ENCODE measurements at regions not wholly inside any gene's neighbourhood (a gene's known extent, or its start where the extent isn't known, plus 50 kb on each side); places are given as distances from the start of the nearest gene placed in this dataset.
"Not testable (repeated sequence)": the region's sequence is repeated elsewhere in the genome, so short reads cannot be mapped to it uniquely, and the experiment has no call there.

DNA sequence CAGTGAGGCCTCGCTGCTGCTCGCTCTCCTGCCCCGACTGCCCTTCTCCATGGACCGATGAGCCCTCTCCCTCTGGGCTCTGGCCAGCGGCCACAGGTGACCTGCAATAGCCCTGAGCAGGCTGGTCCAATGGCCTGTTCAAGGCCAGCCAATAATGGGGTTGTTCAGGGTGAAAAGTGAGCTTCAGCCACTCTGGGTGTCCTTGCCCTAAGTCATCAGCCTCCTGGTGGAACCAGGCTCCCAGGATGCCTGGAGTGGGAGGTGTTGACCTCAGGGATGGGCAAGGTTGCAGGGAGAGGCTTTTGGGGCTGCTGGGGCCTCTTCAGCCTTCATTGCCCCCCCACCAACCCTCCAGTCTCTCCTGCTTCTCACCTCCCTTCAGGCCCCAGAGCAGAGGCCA, 79.7 kb downstream of the RFLNA start (continued):
- TF ChIP-seq PRDM15 (CRISPR knock-in tag; IDR thresholded peaks at IDR 0.05): no peak

DNA sequence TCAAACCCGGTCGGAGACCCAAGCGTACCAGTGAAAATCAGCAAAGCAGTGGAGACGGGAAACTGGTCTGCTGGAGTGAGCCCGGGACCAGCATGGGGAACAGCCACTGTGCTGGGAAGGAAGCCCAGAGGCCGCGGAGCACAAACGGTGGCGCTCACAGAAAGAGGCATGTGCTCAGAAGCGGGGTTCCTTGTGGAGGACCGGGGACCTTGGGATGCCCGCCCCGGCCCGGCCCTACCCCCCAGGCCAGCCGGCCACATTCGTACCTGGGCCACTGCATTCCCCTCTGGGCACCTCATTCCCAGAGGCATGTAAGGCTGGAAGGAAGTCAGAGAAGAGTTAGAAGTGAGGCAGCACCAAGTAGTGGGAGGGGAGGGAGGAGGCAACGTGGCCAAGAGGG, 79.3 kb downstream of the RFLNA start:
- Mint-ChIP-seq H3K27ac (no peak overlapping the region), H3K27me3 (ENCODE audit: low read depth) (no peaks in the 10 kb centered on the region), H3K4me1 (no peaks in the 10 kb centered on the region), H3K9me3 (no peaks in the 10 kb centered on the region), H3K4me3 (no peak overlapping the region), H3K36me3 (peaks cover 18% of the 10 kb centered on the region)
- TF ChIP-seq, protein P1, sequence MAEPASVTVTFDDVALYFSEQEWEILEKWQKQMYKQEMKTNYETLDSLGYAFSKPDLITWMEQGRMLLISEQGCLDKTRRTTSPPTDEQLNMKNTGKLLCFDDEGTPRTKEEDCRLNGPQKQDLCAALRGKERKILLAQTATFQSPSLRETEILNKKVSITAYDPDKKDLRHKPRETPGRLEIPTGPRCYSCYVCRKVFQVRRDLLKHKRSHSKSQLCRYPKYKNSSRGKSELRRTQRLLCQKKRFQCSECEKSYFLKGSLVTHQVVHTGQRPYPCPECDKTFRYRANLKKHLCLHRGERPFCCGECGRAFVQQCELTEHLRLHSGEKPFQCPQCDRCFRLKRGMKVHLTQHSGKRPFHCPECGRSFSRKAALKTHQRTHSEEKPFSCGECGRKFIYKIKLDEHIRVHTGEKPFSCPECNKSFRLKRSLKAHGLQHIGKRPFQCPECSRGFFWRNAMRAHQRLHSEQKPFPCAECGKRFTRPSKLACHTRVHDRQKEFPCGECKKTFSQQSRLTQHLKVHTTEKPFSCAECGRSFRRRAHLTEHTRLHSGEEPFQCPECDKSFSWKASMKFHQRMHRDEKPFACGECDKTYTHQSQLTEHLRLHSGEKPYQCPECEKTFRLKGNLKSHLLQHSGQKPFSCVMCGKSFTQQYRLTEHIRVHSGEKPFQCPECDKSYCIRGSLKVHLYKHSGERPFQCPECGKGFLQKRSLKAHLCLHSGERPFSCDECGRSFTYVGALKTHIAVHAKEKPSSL (CRISPR knock-in tag; conservative IDR thresholded peaks at IDR 0.05): no peak
- TF ChIP-seq, protein P2, sequence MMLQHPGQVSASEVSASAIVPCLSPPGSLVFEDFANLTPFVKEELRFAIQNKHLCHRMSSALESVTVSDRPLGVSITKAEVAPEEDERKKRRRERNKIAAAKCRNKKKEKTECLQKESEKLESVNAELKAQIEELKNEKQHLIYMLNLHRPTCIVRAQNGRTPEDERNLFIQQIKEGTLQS (CRISPR knock-in tag; conservative IDR thresholded peaks at IDR 0.05): no peak
- TF ChIP-seq ZNF263 (CRISPR knock-in tag; IDR thresholded peaks at IDR 0.05; ENCODE audit: low read depth) (no peak), FOXJ3 (CRISPR knock-in tag; IDR thresholded peaks at IDR 0.05; ENCODE audit: borderline replicate concordance) (no peak)
- TF ChIP-seq, protein P3, sequence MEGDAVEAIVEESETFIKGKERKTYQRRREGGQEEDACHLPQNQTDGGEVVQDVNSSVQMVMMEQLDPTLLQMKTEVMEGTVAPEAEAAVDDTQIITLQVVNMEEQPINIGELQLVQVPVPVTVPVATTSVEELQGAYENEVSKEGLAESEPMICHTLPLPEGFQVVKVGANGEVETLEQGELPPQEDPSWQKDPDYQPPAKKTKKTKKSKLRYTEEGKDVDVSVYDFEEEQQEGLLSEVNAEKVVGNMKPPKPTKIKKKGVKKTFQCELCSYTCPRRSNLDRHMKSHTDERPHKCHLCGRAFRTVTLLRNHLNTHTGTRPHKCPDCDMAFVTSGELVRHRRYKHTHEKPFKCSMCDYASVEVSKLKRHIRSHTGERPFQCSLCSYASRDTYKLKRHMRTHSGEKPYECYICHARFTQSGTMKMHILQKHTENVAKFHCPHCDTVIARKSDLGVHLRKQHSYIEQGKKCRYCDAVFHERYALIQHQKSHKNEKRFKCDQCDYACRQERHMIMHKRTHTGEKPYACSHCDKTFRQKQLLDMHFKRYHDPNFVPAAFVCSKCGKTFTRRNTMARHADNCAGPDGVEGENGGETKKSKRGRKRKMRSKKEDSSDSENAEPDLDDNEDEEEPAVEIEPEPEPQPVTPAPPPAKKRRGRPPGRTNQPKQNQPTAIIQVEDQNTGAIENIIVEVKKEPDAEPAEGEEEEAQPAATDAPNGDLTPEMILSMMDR (IDR thresholded peaks at IDR 0.05): no peak
- CTCF ChIA-PET: no interaction called here
- DNase-seq (ENCODE audit: low spot score) (no peak), ATAC-seq (no peak)
- POLR2A ChIA-PET: no interaction called here

GRCh38 chr12:124373701-124374100, 78.8 kb downstream of the RFLNA start:
- H3K27ac Mint-ChIP-seq; DNase-seq (ENCODE audit: low spot score); H3K27me3 Mint-ChIP-seq (ENCODE audit: low read depth); H3K4me3 Mint-ChIP-seq; ATAC-seq; CTCF ChIA-PET; POLR2A ChIA-PET; H3K4me1 Mint-ChIP-seq; H3K9me3 Mint-ChIP-seq: not testable (repeated sequence)
- H3K36me3 Mint-ChIP-seq: peaks cover 17% of the 10 kb centered on the region

DNA sequence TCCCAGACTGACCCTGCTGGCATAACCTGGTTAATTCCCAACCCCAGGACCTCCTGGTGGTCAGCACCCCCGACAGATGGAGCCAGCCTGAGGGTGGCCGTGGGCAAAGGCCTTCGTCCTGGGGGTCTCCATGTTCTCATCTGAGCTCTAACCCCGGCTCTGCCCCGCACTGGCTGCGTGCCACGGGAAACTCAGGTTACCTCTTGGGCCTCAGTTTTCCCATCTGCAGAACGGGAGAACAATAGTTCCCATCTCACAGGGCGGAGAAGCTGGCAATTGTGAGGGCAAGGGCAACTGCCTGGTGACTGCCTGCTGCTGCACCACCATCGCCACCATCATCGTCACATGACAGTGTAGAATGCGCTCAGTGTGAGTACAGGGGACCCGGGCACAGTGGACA, 77.9 kb downstream of the RFLNA start:
- Mint-ChIP-seq H3K27me3 (ENCODE audit: low read depth) (no peaks in the 10 kb centered on the region), H3K36me3 (peaks cover 15% of the 10 kb centered on the region), H3K4me3 (no peak overlapping the region), H3K4me1 (no peaks in the 10 kb centered on the region), H3K9me3 (no peaks in the 10 kb centered on the region), H3K27ac (no peak overlapping the region)
- ATAC-seq (no peak), DNase-seq (ENCODE audit: low spot score) (no peak)
- ChIA-PET POLR2A (no interaction called here), CTCF (interaction anchor here (1.7 kb wide), 1 partner anchor 16 kb away, joined by 9 read pairs; no protein-coding TSS in a partner anchor)
- TF ChIP-seq, protein P4, sequence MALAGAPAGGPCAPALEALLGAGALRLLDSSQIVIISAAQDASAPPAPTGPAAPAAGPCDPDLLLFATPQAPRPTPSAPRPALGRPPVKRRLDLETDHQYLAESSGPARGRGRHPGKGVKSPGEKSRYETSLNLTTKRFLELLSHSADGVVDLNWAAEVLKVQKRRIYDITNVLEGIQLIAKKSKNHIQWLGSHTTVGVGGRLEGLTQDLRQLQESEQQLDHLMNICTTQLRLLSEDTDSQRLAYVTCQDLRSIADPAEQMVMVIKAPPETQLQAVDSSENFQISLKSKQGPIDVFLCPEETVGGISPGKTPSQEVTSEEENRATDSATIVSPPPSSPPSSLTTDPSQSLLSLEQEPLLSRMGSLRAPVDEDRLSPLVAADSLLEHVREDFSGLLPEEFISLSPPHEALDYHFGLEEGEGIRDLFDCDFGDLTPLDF (CRISPR knock-in tag; IDR thresholded peaks at IDR 0.05): no peak
- TF ChIP-seq ATF1 (CRISPR knock-in tag; IDR thresholded peaks at IDR 0.05) (no peak), NFYB (CRISPR knock-in tag; conservative IDR thresholded peaks at IDR 0.05; ENCODE audit: low read depth) (no peak), ZMAT4 (CRISPR knock-in tag; IDR thresholded peaks at IDR 0.05) (no peak), JUN (CRISPR knock-in tag; IDR thresholded peaks at IDR 0.05) (no peak), FOXJ3 (CRISPR knock-in tag; IDR thresholded peaks at IDR 0.05; ENCODE audit: borderline replicate concordance) (no peak), SOX15 (CRISPR knock-in tag; IDR thresholded peaks at IDR 0.05) (no peak), KAT7 (CRISPR knock-in tag; IDR thresholded peaks at IDR 0.05; ENCODE audit: borderline replicate concordance) (no peak), ZNF219 (CRISPR knock-in tag; IDR thresholded peaks at IDR 0.05; ENCODE audit: borderline replicate concordance) (no peak)
- TF ChIP-seq, protein P5, sequence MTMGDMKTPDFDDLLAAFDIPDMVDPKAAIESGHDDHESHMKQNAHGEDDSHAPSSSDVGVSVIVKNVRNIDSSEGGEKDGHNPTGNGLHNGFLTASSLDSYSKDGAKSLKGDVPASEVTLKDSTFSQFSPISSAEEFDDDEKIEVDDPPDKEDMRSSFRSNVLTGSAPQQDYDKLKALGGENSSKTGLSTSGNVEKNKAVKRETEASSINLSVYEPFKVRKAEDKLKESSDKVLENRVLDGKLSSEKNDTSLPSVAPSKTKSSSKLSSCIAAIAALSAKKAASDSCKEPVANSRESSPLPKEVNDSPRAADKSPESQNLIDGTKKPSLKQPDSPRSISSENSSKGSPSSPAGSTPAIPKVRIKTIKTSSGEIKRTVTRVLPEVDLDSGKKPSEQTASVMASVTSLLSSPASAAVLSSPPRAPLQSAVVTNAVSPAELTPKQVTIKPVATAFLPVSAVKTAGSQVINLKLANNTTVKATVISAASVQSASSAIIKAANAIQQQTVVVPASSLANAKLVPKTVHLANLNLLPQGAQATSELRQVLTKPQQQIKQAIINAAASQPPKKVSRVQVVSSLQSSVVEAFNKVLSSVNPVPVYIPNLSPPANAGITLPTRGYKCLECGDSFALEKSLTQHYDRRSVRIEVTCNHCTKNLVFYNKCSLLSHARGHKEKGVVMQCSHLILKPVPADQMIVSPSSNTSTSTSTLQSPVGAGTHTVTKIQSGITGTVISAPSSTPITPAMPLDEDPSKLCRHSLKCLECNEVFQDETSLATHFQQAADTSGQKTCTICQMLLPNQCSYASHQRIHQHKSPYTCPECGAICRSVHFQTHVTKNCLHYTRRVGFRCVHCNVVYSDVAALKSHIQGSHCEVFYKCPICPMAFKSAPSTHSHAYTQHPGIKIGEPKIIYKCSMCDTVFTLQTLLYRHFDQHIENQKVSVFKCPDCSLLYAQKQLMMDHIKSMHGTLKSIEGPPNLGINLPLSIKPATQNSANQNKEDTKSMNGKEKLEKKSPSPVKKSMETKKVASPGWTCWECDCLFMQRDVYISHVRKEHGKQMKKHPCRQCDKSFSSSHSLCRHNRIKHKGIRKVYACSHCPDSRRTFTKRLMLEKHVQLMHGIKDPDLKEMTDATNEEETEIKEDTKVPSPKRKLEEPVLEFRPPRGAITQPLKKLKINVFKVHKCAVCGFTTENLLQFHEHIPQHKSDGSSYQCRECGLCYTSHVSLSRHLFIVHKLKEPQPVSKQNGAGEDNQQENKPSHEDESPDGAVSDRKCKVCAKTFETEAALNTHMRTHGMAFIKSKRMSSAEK (CRISPR knock-in tag; IDR thresholded peaks at IDR 0.05; ENCODE audit: borderline replicate concordance): no peak
- TF ChIP-seq, protein P6, sequence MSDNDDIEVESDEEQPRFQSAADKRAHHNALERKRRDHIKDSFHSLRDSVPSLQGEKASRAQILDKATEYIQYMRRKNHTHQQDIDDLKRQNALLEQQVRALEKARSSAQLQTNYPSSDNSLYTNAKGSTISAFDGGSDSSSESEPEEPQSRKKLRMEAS (CRISPR knock-in tag; IDR thresholded peaks at IDR 0.05): no peak

Measured in WTC11 (cell line).